ENCODE measurements at regions not wholly inside any gene's neighbourhood (a gene's known extent, or its start where the extent isn't known, plus 50 kb on each side); places are given as distances from the start of the nearest gene placed in this dataset.

- Mint-ChIP-seq H3K27ac (no peak overlapping the region), H3K4me1 (ENCODE audit: low read depth) (peaks cover 18% of the 10 kb centered on the region), H3K36me3 (ENCODE audit: low read depth) (no peaks in the 10 kb centered on the region), H3K4me3 (no peak overlapping the region), H3K9me3 (no peaks in the 10 kb centered on the region), H3K27me3 (no peaks in the 10 kb centered on the region)
- H3K27ac ChIP-seq (ENCODE audit: low read depth in 1 of 2, low read length in 2 of 2): no peak overlapping the region
- H3K4me1 ChIP-seq (ENCODE audit: insufficient read depth, low read length): peaks cover 23% of the 10 kb centered on the region
- intact Hi-C loops (cut with DNase I, micrococcal nuclease): loop anchor here (5.0 to 10.0 kb wide), 3 partner anchors 199 to 443 kb away; partner anchors contain the start of genes PAXIP1 (in 1 of the 2) and RBM33 (in 1 of the 2)
- POLR2A ChIA-PET: no interaction called here
- TF ChIP-seq CTCF (IDR thresholded peaks at IDR 0.05): no peak
- DNase-seq: no peak
- H3K4me3 ChIP-seq (ENCODE audit: low read length): no peak overlapping the region
- no peaks in the 10 kb centered on the region for H3K36me3 ChIP-seq (ENCODE audit: insufficient read depth, low read length)
- no peak for ATAC-seq (ENCODE audit: poor library complexity)
- no peaks in the 10 kb centered on the region for H3K27me3 ChIP-seq (ENCODE audit: control insufficient read depth in 1 of 2, insufficient read depth in 2 of 2, low read length in 2 of 2)
- peaks cover 7 to 13% of the 10 kb centered on the region in 2 experiments for H3K9me3 ChIP-seq (ENCODE audit: control insufficient read depth in 1 of 2, insufficient read depth in 1 of 2, low read length in 2 of 2)
- CTCF ChIA-PET: interaction anchor here (1.0 kb wide), 1 partner anchor 102 kb away, joined by 5 read pairs; no protein-coding TSS in a partner anchor
Observed at GRCh38 chr7:155201325-155202087, 96.2 kb upstream of the INSIG1 start.

- POLR2A ChIA-PET: no interaction called here
- H3K36me3 Mint-ChIP-seq (ENCODE audit: low read depth): no peaks in the 10 kb centered on the region
- no peak for TF ChIP-seq CTCF (IDR thresholded peaks at IDR 0.05)
- H3K4me3 Mint-ChIP-seq: no peak overlapping the region
- no peak overlapping the region for H3K27ac Mint-ChIP-seq
- Histone ChIP-seq H3K4me3 (ENCODE audit: low read length) (no peak overlapping the region), H3K4me1 (ENCODE audit: insufficient read depth, low read length) (peaks cover 29% of the 10 kb centered on the region), H3K27me3 (ENCODE audit: control insufficient read depth in 1 of 2, insufficient read depth in 2 of 2, low read length in 2 of 2) (no peaks in the 10 kb centered on the region), H3K27ac (ENCODE audit: low read depth in 1 of 2, low read length in 2 of 2) (no peak overlapping the region), H3K36me3 (ENCODE audit: insufficient read depth, low read length) (no peaks in the 10 kb centered on the region), H3K9me3 (ENCODE audit: control insufficient read depth in 1 of 2, insufficient read depth in 1 of 2, low read length in 2 of 2) (peaks cover 0 to 8% of the 10 kb centered on the region in 2 experiments)
- intact Hi-C loops (cut with DNase I, micrococcal nuclease): loop anchor here (5.0 to 10.0 kb wide), 3 partner anchors 200 to 443 kb away; partner anchors contain the start of genes PAXIP1 (in 1 of the 2) and RBM33 (in 1 of the 2)
- no peaks in the 10 kb centered on the region for H3K9me3 Mint-ChIP-seq
- H3K27me3 Mint-ChIP-seq: no peaks in the 10 kb centered on the region
- peaks cover 22% of the 10 kb centered on the region for H3K4me1 Mint-ChIP-seq (ENCODE audit: low read depth)
- DNase-seq: no peak
- no peak for ATAC-seq (ENCODE audit: poor library complexity)
- CTCF ChIA-PET: no interaction called here
Observed at GRCh38 chr7:155202106-155202871, 95.4 kb upstream of the INSIG1 start.

GRCh38 chr7:155203059-155203881 lies 94.4 kb upstream of the INSIG1 start:
- ChIA-PET POLR2A (no interaction called here), CTCF (no interaction called here)
- H3K4me3 ChIP-seq (ENCODE audit: low read length): no peak overlapping the region
- no peak for DNase-seq
- no peak overlapping the region for H3K27ac ChIP-seq (ENCODE audit: low read depth in 1 of 2, low read length in 2 of 2)
- Mint-ChIP-seq H3K9me3 (no peaks in the 10 kb centered on the region), H3K27ac (no peak overlapping the region), H3K4me3 (peak overlapping the region; percentile 26), H3K27me3 (no peaks in the 10 kb centered on the region), H3K4me1 (ENCODE audit: low read depth) (peaks cover 22% of the 10 kb centered on the region), H3K36me3 (ENCODE audit: low read depth) (no peaks in the 10 kb centered on the region)
- peaks cover 29% of the 10 kb centered on the region for H3K4me1 ChIP-seq (ENCODE audit: insufficient read depth, low read length)
- no peaks in the 10 kb centered on the region for H3K36me3 ChIP-seq (ENCODE audit: insufficient read depth, low read length)
- peaks cover 0 to 4% of the 10 kb centered on the region in 2 experiments for H3K9me3 ChIP-seq (ENCODE audit: control insufficient read depth in 1 of 2, insufficient read depth in 1 of 2, low read length in 2 of 2)
- TF ChIP-seq CTCF (IDR thresholded peaks at IDR 0.05): no peak
- H3K27me3 ChIP-seq (ENCODE audit: control insufficient read depth in 1 of 2, insufficient read depth in 2 of 2, low read length in 2 of 2): no peaks in the 10 kb centered on the region
- no peak for ATAC-seq (ENCODE audit: poor library complexity)
- intact Hi-C loops (cut with DNase I, micrococcal nuclease): loop anchor here (5.0 to 10.0 kb wide), 3 partner anchors 201 to 442 kb away; partner anchors contain the start of genes PAXIP1 (in 1 of the 2) and RBM33 (in 1 of the 2)
